Transverse colon (tissue), 4 donors: ENCODE measurements at regions not wholly inside any gene's neighbourhood (a gene's known extent, or its start where the extent isn't known, plus 50 kb on each side); places are given as distances from the start of the nearest gene placed in this dataset.

ENCODE experiments used
- DNase-seq: peaks from one replicate; pipeline ENCODE4 v3.0.0-alpha.2; 2019
- H3K27ac ChIP-seq, 4 donors: fragments of 200-600 bp; sonication (generic); 2 replicates each; pipeline ENCODE4 v1.5.1; 2016 to 2018; ENCODE audit warnings: inconsistent platforms in 4 of 4
- H3K27me3 ChIP-seq: fragments of 200-600 bp; sonication (generic); 2 replicates; pipeline ENCODE4 v1.5.1; 2017; ENCODE audit warnings: inconsistent platforms
- H3K36me3 ChIP-seq, 4 donors: fragments of 200-600 bp; sonication (generic); 2 replicates each; pipeline ENCODE4 v1.5.1; 2017 to 2019; ENCODE audit warnings: inconsistent platforms in 4 of 4
- H3K4me1 ChIP-seq, 4 donors: fragments of 200-600 bp; sonication (generic); 2 replicates each; pipeline ENCODE4 v1.5.1; 2017 to 2020; ENCODE audit warnings: inconsistent platforms in 4 of 4
- H3K4me3 ChIP-seq, 4 donors: fragments of 200-600 bp; sonication (generic); 1 replicate in 1 of 4; 2 replicates in 3 of 4; pipeline versions ENCODE4 v1.5.1 to v1.6.1; 2017 to 2019; ENCODE audit warnings: inconsistent platforms in 4 of 4
- H3K9me3 ChIP-seq, 2 donors: fragments of 200-600 bp; sonication (generic); 2 replicates each; pipeline ENCODE4 v1.5.1; 2017 to 2019; ENCODE audit warnings: inconsistent platforms in 2 of 2
- CTCF ChIP-seq, 5 experiments: fragments of 200-600 bp in 3 of 5; fragments of 450-650 bp in 2 of 5; sonication (generic) in 3 of 5; IDR thresholded peaks; 1 replicate in 2 of 5; 2 replicates in 3 of 5; pipeline ENCODE4 v1.5.1; 2016 to 2017; ENCODE audit warnings: antibody characterized with exemption in 5 of 5, inconsistent platforms in 3 of 5, mild to moderate bottlenecking in 2 of 5, moderate library complexity in 1 of 5
- EP300 ChIP-seq: sonication (generic); formaldehyde crosslinking; IDR thresholded peaks from one replicate; pipeline ENCODE4 v1.6.1; 2017; ENCODE audit warnings: antibody characterized with exemption, low read depth
- POLR2A ChIP-seq: fragments of 450-650 bp; IDR thresholded peaks from one replicate; pipeline ENCODE4 v1.6.1; 2016; ENCODE audit warnings: antibody characterized with exemption, mild to moderate bottlenecking, moderate library complexity
- POLR2AphosphoS5 ChIP-seq, 3 donors: sonication (generic); formaldehyde crosslinking; IDR thresholded peaks; one replicate each; pipeline ENCODE4 v1.6.1; 2016; ENCODE audit warnings: antibody characterized with exemption in 3 of 3
- WGBS, 2 donors: methylation state at CpG; one replicate each; pipeline ENCODE4 v1.1.5; 2018; ENCODE audit warnings: low coverage in 1 of 2; 5-methylcytosine and 5-hydroxymethylcytosine counted together
- in situ Hi-C, 4 donors: fragments of 200-750 bp; cut with MboI; loops; one replicate each; pipeline versions ENCODE4 v1.15.0 to v1.15.1; 2017; ENCODE audit warnings: low sequenced_read_pairs in 3 of 4, low pct_ligation_motif_present in 1 of 4, low pct_unique_long_range_greater_than_20kb in 1 of 4
- intact Hi-C: fragments of 100-400 bp; cut with DNase I; formaldehyde crosslinking; loops from one replicate; pipeline ENCODE4 v1.15.1; 2023; ENCODE audit warnings: low total_unique reads

DNA sequence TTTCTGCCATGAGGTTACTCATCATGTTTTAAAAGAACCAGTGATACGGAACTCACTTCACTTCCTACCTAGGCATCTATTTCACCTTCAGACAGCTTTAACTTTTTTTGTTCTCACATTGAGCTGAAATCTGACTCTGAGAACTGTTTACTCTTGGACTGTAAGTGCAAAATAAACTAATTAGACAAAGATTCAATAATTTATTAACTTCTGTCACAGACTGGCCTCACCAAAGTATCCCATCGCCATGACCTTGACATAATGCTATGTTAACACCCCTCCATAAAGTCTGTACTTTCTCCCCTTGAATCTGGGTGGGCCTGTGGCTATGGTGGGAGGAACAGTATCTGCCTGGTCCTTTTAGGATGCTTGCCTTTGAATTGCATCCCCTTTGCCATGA is 448.1 kb downstream of the CBLN4 start:
- no peak for DNase-seq
- Histone ChIP-seq H3K36me3 (no peaks in the 10 kb centered on the region), H3K4me3 (no peak overlapping the region), H3K27me3 (no peaks in the 10 kb centered on the region), H3K9me3 (no peaks in the 10 kb centered on the region), H3K27ac (no peak overlapping the region), H3K4me1 (peaks cover 0 to 13% (median 3%) of the 10 kb centered on the region in 4 donors)
- intact Hi-C loops: no loop called here
- 74 to 80% methylated on average over 2 of the region's 2 CpGs for WGBS, 2 donors
- TF ChIP-seq EP300 (no peak), POLR2AphosphoS5 (IDR thresholded peaks at IDR 0.05) (no peak), POLR2A (no peak)
- in situ Hi-C loops: no loop called here

DNA sequence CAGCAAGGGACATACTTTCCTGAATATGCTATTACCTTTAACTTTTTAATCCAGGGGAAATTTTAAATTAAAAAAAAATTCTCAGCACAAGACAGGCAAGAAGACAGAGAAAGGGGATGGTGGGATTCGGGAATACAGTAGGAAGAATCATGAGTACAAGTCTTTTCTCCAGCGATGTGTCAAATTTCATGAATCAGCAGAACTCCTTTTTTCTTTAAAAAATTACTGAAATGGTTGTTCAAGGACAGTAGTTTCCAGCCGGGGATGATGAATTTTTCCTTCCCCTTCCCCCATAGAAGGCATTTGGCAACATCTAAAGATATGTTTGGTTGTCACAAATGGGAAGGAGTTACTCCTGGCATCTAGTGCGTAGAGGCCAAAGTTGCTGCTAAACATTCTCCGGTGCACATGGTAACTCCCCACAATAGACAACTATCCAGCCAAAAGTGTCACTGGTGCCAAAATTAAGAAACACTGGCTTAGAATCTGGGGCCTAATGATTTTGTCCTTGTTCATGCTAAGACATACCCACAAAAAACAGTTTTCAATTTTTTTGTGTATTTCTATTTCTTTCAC is 450.2 kb downstream of the CBLN4 start:
- Histone ChIP-seq H3K27me3 (no peaks in the 10 kb centered on the region), H3K4me1 (peaks cover 0 to 13% (median 3%) of the 10 kb centered on the region in 4 donors), H3K4me3 (no peak overlapping the region), H3K36me3 (no peaks in the 10 kb centered on the region), H3K27ac (no peak overlapping the region), H3K9me3 (no peaks in the 10 kb centered on the region)
- TF ChIP-seq POLR2AphosphoS5 (IDR thresholded peaks at IDR 0.05) (no peak), POLR2A (no peak), EP300 (no peak), CTCF (IDR thresholded peaks at IDR 0.05) (no peak)
- no peak for DNase-seq
- 64 to 77% methylated on average over 5 of the region's 5 CpGs for WGBS, 2 donors
- in situ Hi-C loops: no loop called here
- intact Hi-C loops: no loop called here

GRCh38 chr20:55544638-55545037 is 460.7 kb downstream of the CBLN4 start:
- no peak for DNase-seq
- WGBS, 2 donors: 41 to 43% methylated on average over 4 of the region's 4 CpGs
- no peaks in the 10 kb centered on the region for H3K4me1 ChIP-seq
- no peak overlapping the region for H3K27ac ChIP-seq
- no peaks in the 10 kb centered on the region for H3K36me3 ChIP-seq
- H3K27me3 ChIP-seq: no peaks in the 10 kb centered on the region
- in situ Hi-C loops (no loop called here), intact Hi-C loops (no loop called here)
- H3K4me3 ChIP-seq: no peak overlapping the region
- no peaks in the 10 kb centered on the region for H3K9me3 ChIP-seq
- TF ChIP-seq EP300 (no peak), CTCF (IDR thresholded peaks at IDR 0.05) (no peak), POLR2AphosphoS5 (IDR thresholded peaks at IDR 0.05) (no peak), POLR2A (no peak)

- Histone ChIP-seq H3K36me3 (no peaks in the 10 kb centered on the region), H3K27me3 (no peaks in the 10 kb centered on the region), H3K4me3 (no peak overlapping the region), H3K4me1 (no peaks in the 10 kb centered on the region), H3K9me3 (no peaks in the 10 kb centered on the region), H3K27ac (no peak overlapping the region)
- in situ Hi-C loops (no loop called here), intact Hi-C loops (no loop called here)
- WGBS, 2 donors: 50 to 66% methylated on average over 3 of the region's 3 CpGs
- TF ChIP-seq CTCF (IDR thresholded peaks at IDR 0.05) (no peak), POLR2AphosphoS5 (IDR thresholded peaks at IDR 0.05) (no peak), POLR2A (no peak), EP300 (no peak)
- DNase-seq: no peak
Observed at GRCh38 chr20:55540486-55540885, 464.8 kb downstream of the CBLN4 start.

DNA sequence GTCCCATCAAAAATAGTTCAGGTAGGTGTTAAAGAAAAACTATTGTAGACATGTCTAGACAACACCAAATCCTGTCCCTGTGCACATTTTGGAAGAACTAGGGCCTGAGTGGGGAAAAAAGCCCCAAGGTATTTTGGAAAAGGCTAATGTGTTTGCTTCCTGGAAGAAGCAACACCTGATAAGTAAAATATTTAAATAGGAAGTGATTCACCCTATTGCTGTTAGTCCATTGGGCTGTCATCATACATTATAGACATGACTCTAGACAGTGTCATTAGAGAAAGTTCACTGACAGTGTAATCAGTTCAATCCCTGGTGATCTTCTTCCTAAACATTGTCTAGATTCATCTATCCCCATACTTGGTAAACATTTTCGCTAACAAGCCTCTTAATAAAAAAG is 465.3 kb downstream of the CBLN4 start:
- in situ Hi-C loops (no loop called here), intact Hi-C loops (no loop called here)
- no peak overlapping the region for H3K27ac ChIP-seq
- DNase-seq: no peak
- WGBS, 2 donors: 58 to 83% methylated on average over 1 of the region's 1 CpG
- no peaks in the 10 kb centered on the region for H3K27me3 ChIP-seq
- H3K4me1 ChIP-seq: no peaks in the 10 kb centered on the region
- TF ChIP-seq POLR2AphosphoS5 (IDR thresholded peaks at IDR 0.05) (no peak), CTCF (IDR thresholded peaks at IDR 0.05) (no peak), POLR2A (no peak), EP300 (no peak)
- no peaks in the 10 kb centered on the region for H3K9me3 ChIP-seq
- H3K4me3 ChIP-seq: no peak overlapping the region
- H3K36me3 ChIP-seq: no peaks in the 10 kb centered on the region
